ENCODE measurements at regions not wholly inside any gene's neighbourhood (a gene's known extent, or its start where the extent isn't known, plus 50 kb on each side); places are given as distances from the start of the nearest gene placed in this dataset.
"Not testable (repeated sequence)": the region's sequence is repeated elsewhere in the genome, so short reads cannot be mapped to it uniquely, and the experiment has no call there.

DNA sequence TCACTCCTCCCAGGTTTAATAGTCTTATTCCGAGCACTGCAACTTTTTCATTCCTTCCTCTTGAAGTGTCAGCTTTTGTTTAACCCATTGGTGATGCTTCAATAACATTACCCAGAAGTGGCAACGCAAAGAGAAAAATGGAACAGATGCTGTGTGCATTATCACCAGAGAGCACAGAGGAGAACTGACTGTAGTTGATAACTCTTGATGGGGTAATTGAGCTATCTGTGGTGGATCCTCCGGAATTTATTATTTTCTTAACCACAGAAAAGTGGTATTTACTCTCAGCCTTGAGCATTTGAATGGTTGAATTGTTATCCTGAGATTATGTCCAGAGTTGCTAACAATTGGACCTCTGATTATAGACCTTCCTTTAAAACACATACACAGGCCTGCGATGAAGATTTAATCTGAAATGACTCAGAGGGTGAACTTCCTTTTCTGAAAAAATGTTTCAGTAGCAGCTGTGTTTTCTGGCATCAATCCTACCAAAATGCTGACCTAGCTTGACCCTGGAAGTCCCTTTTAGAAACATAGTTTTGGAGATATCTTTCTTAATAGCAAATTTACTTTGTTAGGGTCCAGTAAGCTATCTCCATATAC lies 1584.4 kb upstream of the LRRTM3 start:
- no peak for DNase-seq

DNA sequence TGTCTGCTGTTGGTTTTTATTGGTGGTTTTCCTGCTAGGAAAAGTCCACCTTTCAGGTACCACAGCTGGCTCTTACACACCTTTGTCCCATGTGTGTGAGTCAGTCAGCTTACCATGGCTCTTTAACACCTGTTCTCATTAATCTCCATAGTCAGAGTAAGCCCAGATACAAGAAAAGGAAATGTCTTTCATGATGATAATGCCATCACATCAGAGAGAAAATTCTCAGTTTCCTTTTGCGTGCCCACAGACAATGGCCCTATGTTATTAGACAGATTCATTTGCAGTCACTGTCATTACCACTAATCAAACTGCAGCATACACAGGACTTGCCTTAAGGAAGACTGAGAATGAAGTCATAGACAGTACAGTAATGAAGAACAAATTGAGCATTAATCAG lies 1583.6 kb upstream of the LRRTM3 start:
- no peak for DNase-seq

DNA sequence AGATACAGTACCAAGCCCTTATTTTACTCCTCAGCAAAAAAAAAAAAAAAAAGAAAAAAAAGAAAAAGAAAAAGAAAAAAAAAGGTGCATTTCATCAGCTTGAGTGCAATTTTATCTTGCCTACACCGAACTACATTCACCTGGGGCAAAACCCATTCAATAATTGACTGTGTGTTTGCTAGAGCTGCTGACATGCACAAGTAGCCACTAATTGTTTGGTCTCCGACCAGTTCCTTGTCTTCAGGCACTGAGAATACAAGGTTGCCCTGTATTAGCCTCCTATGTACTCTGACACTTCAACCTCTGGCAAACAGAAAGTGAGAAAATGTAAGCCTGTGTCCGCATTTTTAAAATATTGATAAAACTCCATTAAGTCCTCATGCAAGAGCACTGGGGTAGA lies 1579.4 kb upstream of the LRRTM3 start:
- no peak for DNase-seq

DNA sequence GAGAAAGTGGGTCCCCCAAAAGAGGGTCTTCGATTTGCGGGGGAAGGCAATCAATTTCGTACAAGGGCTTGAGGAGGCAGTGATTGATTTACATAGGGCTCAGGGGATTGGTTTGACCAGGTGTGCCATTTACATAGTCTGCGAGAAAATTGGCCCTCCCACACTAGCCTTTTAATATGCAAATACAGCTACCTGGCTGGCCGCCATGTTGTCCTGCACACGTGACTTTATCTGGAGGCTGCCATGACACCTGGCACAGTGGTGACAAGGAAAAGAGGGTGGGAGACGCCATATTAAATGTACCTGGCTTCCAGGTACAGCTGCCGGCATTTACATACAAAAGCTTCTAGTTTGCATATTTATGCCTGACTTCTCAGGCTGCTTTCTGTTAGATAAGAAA lies 1577.2 kb upstream of the LRRTM3 start:
- DNase-seq = peak; percentile 20

DNA sequence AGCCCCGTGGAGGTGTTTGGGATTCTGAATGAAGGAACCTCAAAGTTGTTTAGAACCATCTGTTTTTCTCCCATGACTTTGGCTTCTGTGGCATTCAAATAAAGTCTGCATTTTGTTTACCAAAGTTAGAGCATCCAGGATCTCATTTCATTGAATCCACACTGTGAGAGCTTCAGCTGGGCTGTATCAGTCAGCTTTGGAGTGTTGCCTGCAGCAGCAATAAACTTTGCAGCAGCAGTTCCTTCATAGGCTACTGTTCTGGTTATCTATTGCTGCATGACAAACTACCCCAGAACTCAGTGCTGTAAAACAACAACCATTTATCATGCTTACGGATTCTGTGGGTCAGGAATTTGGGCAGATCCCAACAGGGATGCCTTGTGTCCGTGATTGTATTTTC lies 1575.2 kb upstream of the LRRTM3 start:
- no peak for DNase-seq

DNA sequence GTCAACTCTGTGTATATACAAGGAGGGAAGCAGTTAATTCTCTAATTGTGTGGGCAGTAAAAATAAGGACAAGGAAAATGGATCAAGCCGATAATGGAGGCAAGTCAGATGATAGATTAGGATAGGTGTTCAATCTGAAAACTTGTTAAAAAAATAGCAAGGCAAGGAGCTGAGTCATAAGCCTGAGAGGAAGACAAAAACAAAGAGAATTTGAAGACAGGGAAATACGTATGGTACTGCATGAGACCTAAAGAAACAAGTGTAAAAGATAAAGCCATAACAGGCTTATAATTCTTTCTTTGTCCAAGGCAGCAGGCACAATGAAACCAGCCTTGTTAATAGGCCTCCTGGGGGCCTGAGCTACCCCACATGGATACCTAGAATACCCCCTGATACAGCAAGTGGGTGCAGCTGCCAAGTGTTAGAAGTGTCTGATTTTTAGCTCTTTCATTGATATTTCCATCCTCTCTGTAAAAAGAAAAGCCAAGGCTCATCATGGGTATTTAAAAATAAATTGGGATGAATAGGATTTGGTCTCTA lies 1570.6 kb upstream of the LRRTM3 start:
- no peak for DNase-seq

DNA sequence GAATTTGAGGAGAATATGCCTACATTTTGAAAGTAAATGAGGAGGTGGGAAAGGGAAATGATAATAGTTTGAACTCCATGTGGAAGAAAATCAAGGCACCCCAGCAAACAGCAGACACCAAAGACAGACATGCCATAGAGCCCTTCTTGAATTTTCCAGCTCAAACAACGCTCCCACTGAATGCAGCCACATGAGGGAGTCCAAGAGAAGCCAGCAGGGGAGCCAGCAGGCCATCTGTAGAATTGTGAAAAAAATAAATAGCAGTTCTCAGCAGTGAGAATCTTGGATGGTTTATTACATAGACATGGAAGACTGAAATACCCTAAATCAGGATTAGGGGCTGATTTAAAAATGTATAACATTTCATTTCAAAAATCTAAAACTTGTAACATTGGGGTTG lies 1567.3 kb upstream of the LRRTM3 start:
- DNase-seq = no peak

DNA sequence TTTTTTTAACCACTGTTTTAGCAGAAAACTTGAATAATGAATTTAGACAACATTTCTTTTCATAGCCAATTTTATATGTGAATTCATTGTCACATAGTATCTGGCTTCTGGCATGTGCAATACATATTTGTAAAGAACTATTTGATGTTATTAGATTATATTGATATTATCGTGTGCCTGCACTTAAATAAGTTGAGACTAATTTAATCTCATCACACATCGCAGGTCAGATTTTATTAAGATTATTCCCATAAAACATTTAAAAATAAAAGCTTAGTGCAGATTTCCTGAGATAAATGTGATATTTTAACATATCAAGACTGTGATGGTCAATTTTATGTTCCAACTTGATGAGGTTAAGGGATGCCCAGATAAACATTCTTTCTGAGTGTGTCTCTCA lies 1565.3 kb upstream of the LRRTM3 start:
- DNase-seq = no peak

DNA sequence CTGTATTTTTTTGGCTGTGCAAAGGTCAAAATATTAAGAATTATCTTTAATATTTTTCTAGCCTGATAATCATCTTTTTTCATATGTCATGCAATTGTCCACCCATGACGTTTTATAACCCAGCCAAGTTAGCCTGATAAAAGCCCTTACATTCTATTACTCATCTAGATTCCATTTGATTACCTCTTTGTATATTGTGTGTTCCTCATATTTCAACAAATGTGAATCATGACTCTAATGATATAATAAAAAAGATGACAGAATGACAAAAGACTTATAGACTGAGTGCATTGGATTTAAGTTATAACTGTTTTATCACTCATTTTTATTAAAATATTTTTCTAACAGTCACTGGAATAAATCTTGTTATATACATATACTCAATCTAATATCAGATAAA lies 1560.0 kb upstream of the LRRTM3 start:
- DNase-seq = no peak

DNA sequence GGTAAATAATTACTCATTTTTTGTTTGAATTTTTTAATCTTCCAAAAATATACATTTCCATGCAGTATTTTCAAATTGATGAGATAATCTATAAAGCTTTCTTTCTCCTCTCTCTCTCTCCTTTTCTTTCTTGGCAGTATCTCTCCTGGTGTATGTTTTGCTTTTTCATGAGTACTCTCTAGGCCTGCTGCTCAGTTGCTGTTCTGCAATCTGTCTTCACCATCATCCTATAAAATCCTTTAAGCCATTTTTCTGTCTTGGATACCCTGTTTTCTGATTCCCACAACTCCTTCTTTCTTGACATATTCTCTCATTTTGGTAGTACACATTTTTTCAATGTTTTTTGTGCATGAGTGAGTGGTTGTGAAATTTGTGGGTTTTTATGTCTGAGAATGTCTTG lies 1558.1 kb upstream of the LRRTM3 start:
- no peak for DNase-seq

DNA sequence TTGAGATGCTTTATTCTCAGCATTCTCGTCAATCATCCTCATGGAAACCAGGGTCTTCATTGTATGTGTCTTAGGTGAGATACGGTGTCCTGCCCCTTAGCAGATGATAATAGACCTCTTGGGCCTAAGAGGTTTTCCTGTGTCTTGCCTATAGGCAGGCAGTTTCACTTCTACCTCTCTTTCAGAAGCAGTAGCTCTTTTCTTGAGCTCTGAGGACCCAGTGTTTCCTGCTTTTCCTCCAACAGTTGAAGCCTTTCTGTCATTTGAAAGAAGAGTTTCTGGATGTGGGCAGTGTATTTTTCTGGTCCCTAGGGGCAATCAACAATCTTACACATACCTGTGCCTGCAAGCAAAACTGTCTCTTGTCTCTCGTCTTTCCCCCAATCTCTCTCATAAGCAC lies 1550.3 kb upstream of the LRRTM3 start:
- no peak for DNase-seq

DNA sequence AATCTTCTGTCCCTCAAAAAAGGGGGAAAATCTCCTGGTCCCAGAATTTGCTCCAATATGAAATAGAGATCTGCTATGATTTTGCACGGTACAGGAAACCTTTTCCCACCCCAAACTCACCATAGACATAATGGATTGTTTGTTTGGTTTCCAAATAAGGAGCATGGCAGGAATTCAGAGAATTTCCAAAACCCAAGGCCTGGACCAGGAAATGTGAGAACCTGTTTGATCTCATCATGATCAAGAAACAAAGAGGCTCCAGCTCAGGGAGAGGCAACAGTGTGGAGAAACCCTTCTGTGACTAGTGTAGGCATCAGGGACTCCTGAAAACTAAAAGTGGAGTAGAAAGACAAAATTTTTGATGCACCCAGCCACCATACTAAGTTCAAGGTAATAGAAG lies 1548.1 kb upstream of the LRRTM3 start:
- no peak for DNase-seq

DNA sequence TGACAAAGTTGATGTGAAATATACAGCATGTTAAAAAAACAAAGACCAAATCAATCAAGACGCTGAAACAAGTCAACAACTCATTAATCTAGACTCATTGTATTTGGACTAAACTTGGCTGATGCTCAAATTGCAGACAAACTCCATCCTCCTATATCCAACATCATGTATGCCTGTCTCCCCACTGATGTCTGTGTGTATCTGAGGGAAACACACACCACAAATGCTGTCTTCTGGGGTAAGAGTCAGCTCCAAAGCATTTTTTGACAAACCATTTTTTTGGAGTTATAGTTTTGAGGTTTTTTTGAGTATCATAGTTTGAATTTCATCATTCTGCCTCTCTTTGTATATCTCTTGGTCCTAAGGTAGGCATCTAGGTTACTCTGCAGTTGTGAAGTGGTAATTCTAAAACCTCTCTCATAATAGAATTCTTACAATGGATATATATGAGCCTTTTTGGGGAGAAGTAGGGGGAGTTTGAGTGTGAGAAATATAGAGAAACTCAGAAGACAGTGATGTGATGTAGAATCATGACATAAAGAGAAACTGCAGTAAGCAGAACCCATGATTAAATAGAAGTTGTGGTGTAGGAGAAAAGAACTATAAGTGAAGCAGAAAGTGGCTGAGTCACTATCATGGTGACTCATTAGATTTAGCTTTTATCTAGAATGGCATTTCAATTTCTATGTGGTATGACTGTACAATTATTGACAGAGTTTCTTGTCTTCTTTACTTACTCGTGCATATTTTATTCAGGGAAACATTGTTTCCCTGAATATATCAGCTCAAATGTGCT lies 1531.1 kb upstream of the LRRTM3 start:
- DNase-seq = no peak

DNA sequence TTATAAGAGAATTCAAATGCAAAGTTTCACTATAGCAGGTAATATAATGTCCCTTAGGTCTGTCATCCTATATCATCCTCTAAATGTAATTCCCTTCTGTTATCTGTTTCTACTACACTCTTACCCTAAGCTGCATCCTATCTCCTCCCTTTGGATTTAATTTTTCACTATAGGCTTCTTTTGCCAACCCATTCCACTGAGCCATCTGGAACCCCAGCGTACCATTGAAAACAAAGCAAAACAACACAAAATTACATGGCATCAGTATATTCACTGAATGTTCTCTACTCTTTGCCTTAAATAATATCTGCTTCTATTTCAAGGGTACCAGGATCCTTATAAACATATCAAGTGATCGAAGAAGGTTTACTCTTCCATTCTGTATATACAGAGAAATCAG lies 1530.2 kb upstream of the LRRTM3 start:
- no peak for DNase-seq

DNA sequence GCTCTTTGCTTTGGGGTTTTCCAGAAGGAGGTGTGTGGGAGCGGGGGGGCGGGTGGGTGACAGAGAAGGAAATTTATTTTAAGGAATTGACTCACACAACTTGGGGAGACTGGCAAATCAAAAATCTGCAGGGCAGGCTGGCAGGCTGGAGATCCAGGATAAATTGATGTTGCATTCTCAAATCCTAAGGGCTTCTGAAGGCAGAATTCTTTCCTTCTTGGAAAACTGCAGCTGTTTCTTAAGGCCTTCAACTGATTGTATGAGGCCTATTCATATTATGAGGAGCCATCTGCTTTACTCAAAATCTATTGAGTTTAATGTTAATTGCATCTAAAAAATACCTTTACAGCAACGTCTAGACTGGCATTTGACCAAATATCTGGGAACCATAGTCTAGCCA lies 1528.8 kb upstream of the LRRTM3 start:
- DNase-seq = no peak

DNA sequence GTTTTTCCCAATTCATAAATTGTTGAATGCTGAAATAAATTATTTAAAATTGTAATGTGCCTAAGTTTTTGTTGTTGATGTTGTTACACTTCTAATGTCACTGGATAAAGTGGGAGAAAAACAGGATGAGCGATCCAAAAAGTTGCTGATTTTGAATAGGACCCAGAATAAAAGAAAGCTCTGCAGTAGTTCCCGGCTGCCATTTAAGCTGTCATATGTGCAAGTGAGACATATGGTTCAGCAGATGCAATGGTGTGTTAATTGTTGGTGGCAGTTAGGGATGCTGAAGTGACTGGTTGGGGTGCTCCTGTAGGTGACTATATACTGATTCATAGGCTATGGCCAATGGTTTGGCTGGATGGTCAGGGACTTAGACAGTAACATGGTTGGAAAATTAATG lies 1517.4 kb upstream of the LRRTM3 start:
- DNase-seq = no peak

DNA sequence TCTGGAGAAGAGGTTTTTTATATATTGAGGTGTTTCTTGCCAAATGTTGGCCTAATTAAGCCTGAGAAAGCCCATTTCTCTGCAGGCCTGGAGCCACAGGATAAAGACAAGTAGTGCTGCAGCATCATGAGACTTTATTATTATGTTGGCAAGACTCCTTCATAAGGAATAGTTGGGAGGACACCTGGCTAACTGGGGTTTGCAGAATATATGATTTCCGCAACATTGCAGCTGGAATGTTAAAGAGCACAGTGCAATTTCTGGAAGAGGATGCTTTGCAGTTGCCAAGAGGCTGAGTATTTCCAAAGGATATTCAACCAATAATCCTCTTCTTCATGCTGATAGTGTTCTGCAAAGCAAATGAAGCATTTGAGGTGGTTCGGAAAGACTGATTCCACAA lies 1512.8 kb upstream of the LRRTM3 start:
- DNase-seq = no peak

DNA sequence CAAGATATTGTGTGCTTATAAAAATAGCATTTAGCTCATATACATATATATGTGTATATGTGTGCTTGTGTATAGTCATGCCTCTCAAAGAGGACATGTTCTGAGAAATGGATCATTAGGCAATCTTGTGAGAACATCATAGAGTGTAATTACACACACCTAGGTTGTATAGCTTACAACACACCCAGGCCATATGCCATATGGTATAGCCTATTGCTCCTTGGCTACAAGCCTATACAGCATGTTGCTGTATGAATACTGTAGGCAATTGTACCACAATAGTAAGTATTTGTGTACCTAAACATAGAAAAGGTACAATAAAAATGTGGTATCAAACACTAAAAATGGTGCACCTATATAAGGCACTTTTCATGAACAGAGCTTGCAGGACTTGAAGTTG lies 1510.5 kb upstream of the LRRTM3 start:
- no peak for DNase-seq

DNA sequence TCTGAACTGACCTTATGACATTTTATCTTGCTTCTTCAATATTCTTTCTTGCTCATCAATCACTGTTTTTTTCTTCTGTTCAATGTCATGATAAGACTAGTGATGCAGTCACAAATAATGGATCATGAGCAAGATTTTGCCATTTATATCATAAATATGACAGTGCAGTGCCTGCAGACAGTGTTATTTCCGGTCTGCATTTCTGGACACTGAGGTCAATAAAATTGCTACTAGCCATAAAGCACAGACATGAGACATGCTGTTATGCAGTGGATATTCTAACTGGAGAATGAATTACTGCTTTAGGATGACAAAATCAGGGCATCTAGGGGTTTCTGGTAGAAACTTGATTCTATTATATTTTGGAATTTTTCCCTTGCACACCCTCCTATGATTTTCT lies 1509.7 kb upstream of the LRRTM3 start:
- DNase-seq = no peak

DNA sequence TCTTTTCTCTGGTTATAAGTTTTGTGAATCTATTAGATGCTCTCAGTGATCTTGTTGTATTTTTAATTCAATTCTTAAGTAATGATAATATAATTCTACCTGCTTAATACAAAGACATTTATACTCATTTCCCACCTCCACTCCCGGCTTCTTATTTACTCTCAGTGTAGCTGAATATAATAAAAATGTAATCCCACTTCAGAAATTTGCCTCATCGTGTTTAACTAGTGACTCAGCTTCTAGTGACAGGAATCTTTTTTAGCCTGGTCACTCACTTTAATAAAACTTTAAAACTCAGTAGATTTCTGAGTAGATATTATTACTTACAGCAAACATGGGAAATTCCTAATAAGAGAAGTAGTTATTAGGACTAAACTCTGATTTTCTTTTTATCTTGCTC lies 1506.2 kb upstream of the LRRTM3 start:
- no peak for DNase-seq

DNA sequence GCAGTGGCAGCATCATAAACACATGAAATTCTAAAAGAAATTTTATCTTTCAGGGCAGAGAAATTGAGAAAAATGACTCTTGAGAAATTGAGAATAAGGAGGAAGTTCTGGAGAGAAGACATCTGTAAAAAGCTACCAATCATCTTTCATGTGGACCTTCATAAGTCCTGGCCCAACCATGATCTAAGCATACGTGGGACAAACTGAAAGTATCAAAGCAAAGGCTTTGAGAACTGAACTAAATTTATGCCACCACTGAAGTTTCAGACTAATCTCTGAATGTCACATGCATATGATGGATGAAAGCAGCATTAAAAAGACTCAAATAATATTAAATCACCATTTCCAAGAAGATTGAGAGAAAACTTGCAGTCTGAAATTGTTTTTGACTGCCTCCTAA lies 1502.8 kb upstream of the LRRTM3 start:
- no peak for DNase-seq

DNA sequence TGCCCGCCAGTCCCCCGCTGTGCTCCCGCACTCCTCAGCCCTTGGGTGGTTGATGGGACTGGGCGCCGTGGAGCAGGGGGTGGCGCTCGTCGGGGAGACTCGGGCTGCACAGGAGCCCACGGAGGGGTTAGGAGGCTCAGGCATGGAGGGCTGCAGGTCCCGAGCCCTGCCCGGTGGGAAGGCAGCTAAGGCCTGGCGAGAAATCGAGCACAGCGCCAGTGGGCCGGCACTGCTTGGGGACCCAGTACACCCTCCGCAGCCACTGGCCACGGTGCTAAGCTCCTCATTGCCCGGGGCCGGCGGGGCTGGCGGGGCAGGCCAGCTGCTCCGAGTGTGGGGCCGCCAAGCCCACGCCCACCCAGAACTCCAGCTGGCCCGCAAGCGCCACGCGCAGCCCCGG lies 1496.5 kb upstream of the LRRTM3 start:
- not testable (repeated sequence) for DNase-seq

DNA sequence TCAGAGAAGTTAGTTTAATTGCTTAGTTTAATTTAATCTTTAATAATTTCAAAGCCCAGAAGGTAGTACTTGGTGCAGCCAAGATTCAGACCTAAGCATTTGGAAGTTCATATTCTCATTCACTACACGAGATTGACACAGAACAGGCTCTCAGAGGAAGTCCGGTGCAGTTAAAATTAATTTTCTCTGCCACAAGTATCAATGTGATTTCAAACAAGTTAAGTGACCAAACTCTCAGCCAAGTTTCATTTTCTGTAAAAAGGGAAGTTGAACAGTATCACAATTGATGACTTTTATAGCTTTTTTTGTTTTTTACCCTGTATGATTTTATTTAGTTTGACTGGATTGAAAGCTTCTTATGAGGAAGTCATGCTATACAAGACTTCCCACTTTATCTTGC lies 1494.9 kb upstream of the LRRTM3 start:
- no peak for DNase-seq

DNA sequence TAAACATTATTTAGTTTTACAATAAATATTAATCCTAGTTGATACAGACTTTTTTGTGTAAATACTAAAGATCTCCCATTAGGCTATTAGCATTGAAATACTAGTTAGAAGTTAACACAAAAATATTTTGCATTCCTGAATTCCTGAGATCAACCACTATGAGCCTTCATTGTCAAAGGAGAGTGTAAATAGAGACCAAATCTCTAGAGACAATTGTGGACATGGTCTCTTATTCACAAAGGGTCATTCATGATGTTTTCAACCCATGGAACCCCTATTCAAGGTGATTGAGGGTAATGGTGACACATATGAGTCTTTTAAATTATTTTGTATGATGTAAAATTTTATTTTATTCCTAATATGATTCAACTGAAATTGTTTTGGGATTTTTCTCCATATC lies 1454.8 kb upstream of the LRRTM3 start:
- no peak for DNase-seq

DNA sequence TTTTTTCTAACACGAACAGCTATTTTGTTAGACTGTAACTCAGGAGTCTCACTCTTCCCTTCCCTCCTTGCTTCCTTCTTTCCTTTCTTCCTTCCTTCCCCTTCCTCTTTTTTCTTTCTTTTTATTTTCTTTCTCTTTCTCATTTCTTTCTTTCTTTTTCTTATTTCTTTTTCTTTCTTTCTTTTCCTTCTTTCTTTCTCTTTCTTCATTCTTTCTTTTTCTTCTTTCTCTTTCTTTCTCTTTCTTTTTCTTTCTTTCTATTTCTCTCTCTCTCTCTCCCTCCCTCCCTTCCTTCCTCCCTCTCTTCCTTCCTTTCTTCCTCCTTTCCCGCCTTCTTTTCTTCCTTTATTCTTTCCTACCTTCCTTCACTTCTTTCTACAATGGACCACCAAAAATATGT lies 1443.0 kb upstream of the LRRTM3 start:
- DNase-seq = no peak
